ENCODE measurements at regions not wholly inside any gene's neighbourhood (a gene's known extent, or its start where the extent isn't known, plus 50 kb on each side); places are given as distances from the start of the nearest gene placed in this dataset.

- TF ChIP-seq EZH2phosphoT487 (IDR thresholded peaks at IDR 0.05; ENCODE audit: insufficient read depth, low read depth) (no peak), EZH2 (IDR thresholded peaks at IDR 0.05; ENCODE audit: insufficient read depth, poor library complexity, severe bottlenecking) (no peak)
Observed at GRCh38 chr7:18429547-18429946, 66.0 kb upstream of the HDAC9 start.
